Renal cortex interstitium (tissue), 11 donors: ENCODE measurements at regions not wholly inside any gene's neighbourhood (a gene's known extent, or its start where the extent isn't known, plus 50 kb on each side); places are given as distances from the start of the nearest gene placed in this dataset.

Experiments
- DNase-seq, 11 donors: peaks; one replicate each; pipeline ENCODE4 v3.0.0-alpha.2; 2013; ENCODE audit warnings: low read depth in 9 of 11, low spot score in 4 of 11; ENCODE audit errors: extremely low read depth in 1 of 11

GRCh38 chr6:45718131-45718530 is 297.5 kb downstream of the CLIC5 start:
- no peak for DNase-seq

- no peak for DNase-seq
These were observed 297.9 kb downstream of the CLIC5 start for GRCh38 chr6:45717715-45718114.

GRCh38 chr6:45717027-45717426 is 298.6 kb downstream of the CLIC5 start:
- DNase-seq = no peak

- no peak for DNase-seq
These were observed 300.2 kb downstream of the CLIC5 start for GRCh38 chr6:45715508-45715803.

- peak; percentile 58 to 86 (median 73) for DNase-seq
These were observed 300.7 kb downstream of the CLIC5 start for GRCh38 chr6:45714741-45715507.

DNA sequence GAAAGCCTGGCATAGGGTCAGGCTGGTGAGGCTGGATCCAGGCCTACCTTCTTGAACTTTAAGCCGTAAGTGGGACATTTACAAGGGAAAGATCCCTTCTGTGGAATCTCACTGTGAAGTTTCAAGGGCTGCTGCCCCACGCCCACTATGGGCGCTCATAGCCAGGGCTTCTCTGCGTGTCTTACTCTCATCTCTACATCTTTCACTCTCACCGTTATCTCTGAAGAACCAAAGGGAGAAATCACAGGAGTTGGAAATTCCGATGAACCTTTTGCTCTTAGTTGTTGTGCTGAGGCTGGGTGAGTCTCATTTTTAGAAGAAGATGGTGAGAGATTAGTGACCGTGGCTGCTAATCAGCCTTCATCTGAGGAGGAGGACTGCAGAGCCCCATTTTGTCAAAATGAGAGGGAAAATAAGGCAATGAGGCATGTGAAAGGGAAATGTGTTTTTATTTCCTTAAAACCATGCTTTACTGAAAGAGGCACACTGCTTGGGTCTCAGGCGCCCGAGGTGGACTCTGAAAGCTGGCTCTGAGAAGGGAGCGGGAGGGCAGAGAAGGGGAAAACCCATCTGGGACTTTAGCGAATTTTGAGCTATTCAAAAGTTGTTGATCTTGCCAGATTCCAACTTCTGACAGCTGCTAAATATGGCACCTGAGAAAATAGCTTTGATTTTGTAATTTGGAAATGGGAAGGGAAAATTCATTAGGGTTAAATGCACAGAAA is 301.5 kb downstream of the CLIC5 start:
- DNase-seq = no peak
